ENCODE measurements at regions not wholly inside any gene's neighbourhood (a gene's known extent, or its start where the extent isn't known, plus 50 kb on each side); places are given as distances from the start of the nearest gene placed in this dataset.

GRCh38 chr2:150900913-150901312 lies 360.8 kb downstream of the RBM43 start:
- Histone ChIP-seq H3K9me1 (replicated peaks; ENCODE audit: control insufficient read depth, extremely low read depth, insufficient read depth, low read length) (no peaks in the 10 kb centered on the region), H3K4me1 (ENCODE audit: control insufficient read depth, extremely low read depth, insufficient read depth, low read length) (no peaks in the 10 kb centered on the region), H4K20me1 (replicated peaks; ENCODE audit: control insufficient read depth, extremely low read depth, insufficient read depth, low read length) (no peaks in the 10 kb centered on the region), H3K27ac (ENCODE audit: insufficient read depth, low read depth, low read length) (no peak overlapping the region), H3K36me3 (ENCODE audit: control insufficient read depth in 2 of 2, extremely low read depth in 1 of 2, insufficient read depth in 2 of 2, low read length in 2 of 2) (no peaks in the 10 kb centered on the region), H3K9me3 (replicated peaks; ENCODE audit: control insufficient read depth, insufficient read depth, low read length) (no peaks in the 10 kb centered on the region), H2AFZ (ENCODE audit: low read depth, low read length) (no peak overlapping the region), H3K9ac (replicated peaks; ENCODE audit: extremely low read depth, insufficient read depth, low read length) (no peak overlapping the region), H3K4me2 (ENCODE audit: insufficient read depth, low read length) (no peak overlapping the region), H3K27me3 (ENCODE audit: control insufficient read depth in 2 of 2, insufficient read depth in 2 of 2, low read length in 2 of 2) (no peaks in the 10 kb centered on the region), H3K79me2 (ENCODE audit: control insufficient read depth, insufficient read depth, low read length) (no peaks in the 10 kb centered on the region), H3K4me3 (replicated peaks in 1 of 3; ENCODE audit: insufficient read depth in 1 of 3, low read depth in 1 of 3, low read length in 3 of 3) (no peak overlapping the region)
- DNase-seq (ENCODE audit: low read depth, low spot score) (no peak), FAIRE-seq (no peak)
- TF ChIP-seq CTCF (IDR thresholded peaks at IDR 0.05; ENCODE audit: extremely low read depth in 1 of 2, insufficient read depth in 1 of 2, low read depth in 1 of 2, low read length in 2 of 2) (no peak), FOS (IDR thresholded peaks at IDR 0.05; ENCODE audit: borderline replicate concordance, insufficient read depth, low read length) (no peak), MYC (IDR thresholded peaks at IDR 0.05; ENCODE audit: low read depth, low read length) (no peak), POLR2AphosphoS5 (IDR thresholded peaks at IDR 0.05; ENCODE audit: insufficient read depth, low read depth, low read length) (no peak), JUN (IDR thresholded peaks at IDR 0.05; ENCODE audit: borderline replicate concordance, insufficient read depth, insufficient read length, low read depth) (no peak), MAX (IDR thresholded peaks at IDR 0.05; ENCODE audit: insufficient read depth, insufficient read length) (no peak), POLR2A (IDR thresholded peaks at IDR 0.05; ENCODE audit: low read depth, low read length) (no peak), GATA2 (IDR thresholded peaks at IDR 0.05; ENCODE audit: insufficient read depth, insufficient read length, low read depth, low read length) (no peak), EZH2 (IDR thresholded peaks at IDR 0.05; ENCODE audit: borderline replicate concordance, low read depth, low read length, severe bottlenecking) (no peak)
- BruUV-seq (replicated peaks) = no TSS peak
- ChIA-PET POLR2A (no interaction called here), CTCF (no interaction called here)
- intact Hi-C loops (cut with micrococcal nuclease) = no loop called here
- dilution Hi-C loops (cut with MboI; ENCODE audit: extremely low pct_ligation_motif_present, low sequenced_read_pairs) = no loop called here

All from endothelial cell of umbilical vein (primary cell).